ENCODE measurements at regions not wholly inside any gene's neighbourhood (a gene's known extent, or its start where the extent isn't known, plus 50 kb on each side); places are given as distances from the start of the nearest gene placed in this dataset.
"Not testable (repeated sequence)": the region's sequence is repeated elsewhere in the genome, so short reads cannot be mapped to it uniquely, and the experiment has no call there.

DNA sequence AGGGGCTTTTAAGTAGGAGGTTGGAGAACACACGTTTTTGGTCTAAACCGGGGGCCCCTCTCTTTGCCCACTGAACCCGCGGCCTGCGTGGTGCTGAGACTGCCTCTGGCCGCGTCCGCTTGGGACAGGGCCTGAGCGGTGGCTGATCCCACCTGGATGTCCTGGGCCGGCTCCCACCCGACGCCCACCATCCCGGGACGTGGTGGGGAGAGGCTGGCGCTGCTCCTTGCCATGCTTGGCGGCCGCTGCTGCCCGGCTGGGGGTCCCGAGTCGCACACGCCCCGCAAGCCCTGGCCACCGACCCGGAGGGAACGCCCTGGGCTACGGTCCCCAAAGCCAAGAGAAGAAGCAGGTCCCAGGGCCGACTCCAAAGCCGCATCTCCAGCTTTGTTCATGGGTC, 130.1 kb downstream of the POTEM start:
- not testable (repeated sequence) for DNase-seq (ENCODE audit: low spot score); H3K36me3 Mint-ChIP-seq (ENCODE audit: low read depth); H3K4me1 Mint-ChIP-seq (ENCODE audit: low read depth); H3K4me3 Mint-ChIP-seq; H3K9me3 Mint-ChIP-seq; H3K27ac Mint-ChIP-seq; H3K27me3 Mint-ChIP-seq (ENCODE audit: low read depth)

DNA sequence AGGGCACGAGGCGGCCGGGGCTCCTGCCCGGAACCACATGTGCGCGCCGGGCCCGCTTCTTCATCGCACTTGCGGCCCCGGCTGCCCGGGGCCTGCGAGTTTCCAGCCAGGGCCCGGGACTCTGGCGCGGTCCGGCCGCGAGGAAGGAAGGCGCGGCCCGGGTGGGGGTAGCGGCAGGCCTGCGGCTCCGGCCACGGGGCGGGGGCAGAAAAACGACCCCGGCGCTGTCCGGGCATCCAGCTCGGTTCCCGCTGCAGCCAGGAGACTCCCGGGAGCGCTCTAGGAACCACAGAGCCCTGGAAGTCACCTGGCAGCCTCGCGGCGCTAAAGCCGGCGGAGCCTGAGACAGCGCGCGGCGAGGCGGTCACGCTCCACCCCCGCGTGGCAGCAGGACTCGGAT, 130.5 kb downstream of the POTEM start:
- not testable (repeated sequence) for DNase-seq (ENCODE audit: low spot score); H3K4me3 Mint-ChIP-seq; H3K27me3 Mint-ChIP-seq (ENCODE audit: low read depth); H3K4me1 Mint-ChIP-seq (ENCODE audit: low read depth); H3K36me3 Mint-ChIP-seq (ENCODE audit: low read depth); H3K27ac Mint-ChIP-seq; H3K9me3 Mint-ChIP-seq

DNA sequence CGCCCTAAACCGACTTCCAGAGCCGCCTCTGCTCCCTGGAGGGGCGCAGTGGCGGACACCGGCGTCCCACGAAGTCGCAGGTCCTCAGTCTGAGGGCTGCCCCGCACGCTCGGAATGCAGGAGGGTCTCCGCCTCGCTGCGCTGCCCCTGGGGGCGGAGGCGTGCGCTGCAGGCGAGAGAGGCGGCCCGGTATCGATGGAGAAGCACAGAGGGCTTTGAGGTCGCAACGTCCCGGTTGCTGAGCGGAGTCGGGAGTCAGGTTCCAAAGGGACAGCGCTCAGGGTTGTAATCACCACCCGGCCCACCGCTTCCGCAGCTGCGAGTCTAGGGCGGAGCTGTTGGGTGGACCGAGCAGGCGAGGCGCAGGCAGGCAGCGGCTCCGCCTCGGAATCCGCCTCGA, 131.0 kb downstream of the POTEM start:
- not testable (repeated sequence) for H3K9me3 Mint-ChIP-seq; H3K36me3 Mint-ChIP-seq (ENCODE audit: low read depth); H3K4me3 Mint-ChIP-seq; DNase-seq (ENCODE audit: low spot score); H3K4me1 Mint-ChIP-seq (ENCODE audit: low read depth); H3K27ac Mint-ChIP-seq; H3K27me3 Mint-ChIP-seq (ENCODE audit: low read depth)

DNA sequence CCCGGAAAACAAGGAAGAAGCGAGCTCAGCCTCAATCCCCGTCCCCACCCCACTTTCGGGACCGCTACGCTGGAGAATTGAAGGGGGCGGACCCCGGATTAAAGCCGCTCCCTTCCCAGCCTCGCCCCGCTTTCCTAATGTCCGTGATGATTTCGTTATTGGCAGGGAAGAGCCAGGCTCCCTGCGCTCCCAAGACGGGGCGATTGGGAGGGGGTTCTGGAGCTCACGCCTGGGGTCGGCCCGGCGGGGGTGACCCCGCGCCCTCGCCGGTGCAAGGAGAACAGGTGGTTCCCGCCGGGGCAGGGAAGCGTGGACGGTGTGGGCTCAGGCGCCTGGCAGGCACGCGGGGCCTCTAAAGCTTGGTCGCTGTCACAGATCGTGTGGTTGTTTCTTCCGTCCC, 131.5 kb downstream of the POTEM start:
- H3K27me3 Mint-ChIP-seq (ENCODE audit: low read depth); H3K4me1 Mint-ChIP-seq (ENCODE audit: low read depth); H3K4me3 Mint-ChIP-seq; H3K36me3 Mint-ChIP-seq (ENCODE audit: low read depth); H3K9me3 Mint-ChIP-seq; H3K27ac Mint-ChIP-seq: not testable (repeated sequence)
- peak; percentile 3 for DNase-seq (ENCODE audit: low spot score)

DNA sequence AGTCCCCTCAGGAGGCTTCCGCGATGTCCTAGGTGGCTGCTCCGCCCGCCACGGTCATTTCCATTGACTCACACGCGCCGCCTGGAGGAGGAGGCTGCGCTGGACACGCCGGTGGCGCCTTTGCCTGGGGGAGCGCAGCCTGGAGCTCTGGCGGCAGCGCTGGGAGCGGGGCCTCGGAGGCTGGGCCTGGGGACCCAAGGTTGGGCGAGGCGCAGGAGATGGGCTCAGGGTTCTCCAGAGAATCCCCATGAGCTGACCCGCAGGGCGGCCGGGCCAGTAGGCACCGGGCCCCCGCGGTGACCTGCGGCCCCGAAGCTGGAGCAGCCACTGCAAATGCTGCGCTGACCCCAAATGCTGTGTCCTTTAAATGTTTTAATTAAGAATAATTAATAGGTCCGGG, 132.1 kb downstream of the POTEM start:
- H3K9me3 Mint-ChIP-seq; H3K27me3 Mint-ChIP-seq (ENCODE audit: low read depth); H3K4me1 Mint-ChIP-seq (ENCODE audit: low read depth); H3K36me3 Mint-ChIP-seq (ENCODE audit: low read depth); DNase-seq (ENCODE audit: low spot score); H3K27ac Mint-ChIP-seq; H3K4me3 Mint-ChIP-seq: not testable (repeated sequence)

DNA sequence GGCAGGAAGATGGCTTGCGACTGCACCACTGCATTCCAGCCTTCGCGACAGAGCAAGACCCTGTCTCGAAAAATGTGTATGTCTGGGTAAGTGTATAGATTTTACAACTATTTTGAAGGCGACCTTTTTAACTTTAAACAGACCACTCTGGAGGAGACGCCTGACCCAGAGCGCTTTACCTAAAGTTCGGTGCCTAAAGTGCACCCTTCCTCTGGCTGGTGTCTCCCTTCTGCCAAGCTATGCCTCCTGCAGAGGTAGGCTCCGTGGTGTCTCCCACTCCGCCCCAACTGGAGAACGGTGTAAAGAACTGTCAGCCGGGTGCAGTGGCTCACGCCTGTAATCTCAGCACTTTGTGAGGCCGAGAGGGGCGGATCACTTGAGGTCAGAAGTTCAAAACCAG, 132.7 kb downstream of the POTEM start:
- H3K27me3 Mint-ChIP-seq (ENCODE audit: low read depth); DNase-seq (ENCODE audit: low spot score); H3K9me3 Mint-ChIP-seq; H3K4me3 Mint-ChIP-seq; H3K4me1 Mint-ChIP-seq (ENCODE audit: low read depth); H3K27ac Mint-ChIP-seq; H3K36me3 Mint-ChIP-seq (ENCODE audit: low read depth): not testable (repeated sequence)

DNA sequence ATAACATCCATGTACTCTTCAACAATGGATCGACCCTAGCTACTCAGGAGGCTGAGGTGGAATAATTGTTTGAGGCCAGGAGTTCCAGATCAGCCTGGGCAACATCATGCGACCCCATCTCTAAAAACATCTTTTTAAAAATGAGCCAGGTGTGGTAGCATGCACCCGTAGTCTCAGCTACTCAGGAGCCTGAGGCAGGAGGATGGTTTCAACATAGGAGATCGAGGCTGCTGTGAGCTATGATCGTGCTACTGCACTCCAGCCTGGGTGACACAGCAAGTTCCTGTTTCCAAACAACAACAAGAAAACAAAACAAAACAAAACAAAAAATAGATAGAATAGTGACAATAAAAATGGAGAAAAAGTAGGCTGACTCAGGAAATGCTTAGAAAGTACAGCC, 138.3 kb downstream of the POTEM start:
- not testable (repeated sequence) for H3K27ac Mint-ChIP-seq; H3K27me3 Mint-ChIP-seq (ENCODE audit: low read depth); H3K4me1 Mint-ChIP-seq (ENCODE audit: low read depth); H3K36me3 Mint-ChIP-seq (ENCODE audit: low read depth); H3K9me3 Mint-ChIP-seq; DNase-seq (ENCODE audit: low spot score); H3K4me3 Mint-ChIP-seq

DNA sequence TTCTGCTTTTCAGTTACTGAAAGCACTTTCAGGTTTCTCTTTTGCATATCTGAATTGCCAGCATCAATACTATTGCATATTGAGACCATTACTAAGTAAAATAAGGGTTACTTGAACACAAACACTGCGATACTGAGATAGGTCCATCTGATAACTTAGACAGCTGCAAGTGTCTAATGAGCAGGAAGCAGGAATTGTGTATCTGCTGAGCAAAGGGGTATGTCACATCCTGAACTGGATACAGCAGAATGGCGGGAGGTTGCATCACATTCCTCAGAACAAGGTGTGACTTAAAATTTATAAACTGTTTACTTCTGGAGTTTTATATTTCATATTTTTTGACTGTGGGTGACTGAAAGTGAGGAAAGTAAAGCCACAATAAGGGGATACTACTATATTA, 142.7 kb downstream of the POTEM start:
- H3K27me3 Mint-ChIP-seq (ENCODE audit: low read depth); H3K9me3 Mint-ChIP-seq; H3K4me1 Mint-ChIP-seq (ENCODE audit: low read depth); H3K4me3 Mint-ChIP-seq; H3K36me3 Mint-ChIP-seq (ENCODE audit: low read depth); H3K27ac Mint-ChIP-seq; DNase-seq (ENCODE audit: low spot score): not testable (repeated sequence)

DNA sequence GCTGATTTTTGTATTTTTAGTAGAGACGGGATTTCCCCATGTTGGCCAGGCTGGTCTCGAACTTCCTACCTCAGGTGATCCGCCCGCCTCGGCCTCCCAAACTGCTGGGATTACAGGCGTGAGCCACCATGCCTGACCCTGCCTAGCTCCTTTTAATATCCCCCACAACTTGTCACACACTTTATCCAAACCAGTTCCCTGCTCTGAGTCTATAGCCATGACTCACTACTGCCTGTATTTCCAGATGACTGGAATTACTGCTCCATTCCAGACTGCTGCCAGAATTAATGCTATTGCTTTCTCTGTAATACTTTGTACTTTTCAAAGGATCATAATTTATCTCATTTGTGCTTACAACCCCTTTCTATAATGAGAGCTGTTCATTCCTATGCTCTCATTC, 153.1 kb downstream of the POTEM start:
- not testable (repeated sequence) for H3K36me3 Mint-ChIP-seq (ENCODE audit: low read depth)

DNA sequence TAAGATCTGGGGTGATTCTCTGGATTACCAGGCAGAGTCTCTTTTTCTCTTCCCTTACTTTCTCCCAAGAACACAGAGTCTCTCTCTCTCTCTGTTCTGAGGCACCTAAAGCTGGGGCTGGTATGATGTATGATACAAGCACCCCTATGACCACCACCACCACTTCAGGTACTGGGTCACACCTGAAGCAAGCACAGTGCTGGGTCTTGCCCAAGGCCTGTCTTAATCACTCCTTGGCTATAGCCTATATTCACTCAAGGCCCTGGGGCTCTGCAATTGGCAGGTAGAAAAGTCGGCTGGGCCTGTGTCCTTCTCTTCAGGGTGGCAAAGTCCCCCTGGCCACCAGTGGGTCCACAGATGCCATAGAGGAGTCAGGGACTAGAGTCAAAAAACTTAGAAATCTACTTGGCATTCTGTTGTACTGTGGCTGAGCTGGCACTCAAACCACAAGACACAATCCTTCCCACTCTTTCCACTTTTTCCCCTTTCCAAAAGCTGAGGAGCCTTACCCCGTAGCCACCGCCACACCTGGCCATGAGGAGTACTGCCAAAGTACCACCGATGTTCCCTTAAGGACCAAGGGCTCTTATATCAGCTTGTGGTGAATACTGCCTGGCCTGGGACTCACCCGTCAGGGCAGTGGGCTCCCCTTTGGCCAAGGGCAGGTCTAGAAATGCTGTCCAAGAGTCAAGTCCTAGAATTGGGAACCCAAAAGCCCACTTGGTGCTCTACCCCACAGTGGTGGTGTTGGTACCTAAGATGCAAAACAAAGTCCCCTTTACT, 159.2 kb downstream of the POTEM start:
- H3K9me3 Mint-ChIP-seq; DNase-seq (ENCODE audit: low spot score); H3K27ac Mint-ChIP-seq; H3K36me3 Mint-ChIP-seq (ENCODE audit: low read depth); H3K4me1 Mint-ChIP-seq (ENCODE audit: low read depth); H3K27me3 Mint-ChIP-seq (ENCODE audit: low read depth); H3K4me3 Mint-ChIP-seq: not testable (repeated sequence)

More for the DNA sequence above, 153.1 kb downstream of the POTEM start:
- H3K27me3 Mint-ChIP-seq (ENCODE audit: low read depth); H3K27ac Mint-ChIP-seq; H3K4me1 Mint-ChIP-seq (ENCODE audit: low read depth); H3K4me3 Mint-ChIP-seq; H3K9me3 Mint-ChIP-seq; DNase-seq (ENCODE audit: low spot score): not testable (repeated sequence)

DNA sequence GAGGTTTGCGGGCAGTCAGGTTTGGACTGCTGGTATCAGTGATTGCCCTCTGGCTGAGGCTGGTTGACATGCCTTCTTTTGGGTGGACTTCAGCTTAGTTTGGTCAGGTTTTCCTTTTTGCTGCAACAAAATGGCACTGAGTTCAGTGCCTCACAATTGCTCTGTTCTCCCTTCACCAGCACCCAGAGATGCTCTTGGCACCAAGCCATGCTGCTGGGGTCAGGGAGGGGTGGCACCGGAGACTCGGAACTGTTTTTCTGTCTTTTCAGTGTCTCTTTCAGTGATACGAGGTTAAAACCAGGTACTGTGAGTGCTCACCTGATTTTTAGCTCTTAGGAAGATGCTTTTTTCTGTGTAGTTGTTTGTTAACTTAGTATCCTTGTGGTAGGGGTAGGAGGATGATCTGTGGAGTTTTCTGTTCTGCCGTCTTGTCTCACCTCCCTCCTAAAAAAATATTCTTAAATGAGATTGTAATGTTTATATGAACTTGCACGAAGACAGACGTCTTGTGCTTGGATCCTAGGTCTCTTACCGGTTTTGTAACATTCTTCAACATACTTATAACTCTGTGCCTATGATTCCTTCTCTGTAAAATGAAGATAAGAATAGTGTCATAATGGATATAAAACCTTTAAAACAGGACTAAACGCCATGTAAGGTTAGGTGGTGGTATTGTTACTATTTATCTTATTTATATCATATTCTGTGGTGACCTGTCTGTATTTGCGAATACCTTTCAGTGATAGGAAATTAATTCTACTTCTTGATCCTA, 160.6 kb downstream of the POTEM start:
- H3K36me3 Mint-ChIP-seq (ENCODE audit: low read depth); H3K9me3 Mint-ChIP-seq; DNase-seq (ENCODE audit: low spot score); H3K27ac Mint-ChIP-seq; H3K4me1 Mint-ChIP-seq (ENCODE audit: low read depth); H3K4me3 Mint-ChIP-seq; H3K27me3 Mint-ChIP-seq (ENCODE audit: low read depth): not testable (repeated sequence)

DNA sequence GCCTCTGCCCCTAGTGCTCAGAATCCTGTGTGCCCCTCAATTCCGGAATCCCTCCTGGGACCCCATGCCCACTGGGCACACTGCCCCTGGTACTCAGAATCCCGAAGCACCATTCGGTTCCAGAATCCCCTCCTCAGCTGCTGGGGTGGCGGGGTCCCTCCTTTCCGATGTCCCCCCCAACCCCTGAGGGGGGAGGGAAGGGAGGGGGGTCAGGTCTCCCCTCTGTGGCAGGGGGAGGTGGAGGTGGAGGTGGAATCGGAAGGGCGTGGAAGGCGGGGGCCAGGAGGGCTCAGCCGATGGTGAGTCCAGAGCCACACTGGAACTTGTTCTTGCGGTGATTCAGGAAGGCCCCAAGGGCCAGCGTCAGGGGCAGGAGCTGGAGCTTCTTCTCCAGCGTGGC, 164.3 kb downstream of the POTEM start:
- not testable (repeated sequence) for H3K4me1 Mint-ChIP-seq (ENCODE audit: low read depth); H3K9me3 Mint-ChIP-seq; H3K36me3 Mint-ChIP-seq (ENCODE audit: low read depth); H3K4me3 Mint-ChIP-seq; DNase-seq (ENCODE audit: low spot score); H3K27ac Mint-ChIP-seq; H3K27me3 Mint-ChIP-seq (ENCODE audit: low read depth)

DNA sequence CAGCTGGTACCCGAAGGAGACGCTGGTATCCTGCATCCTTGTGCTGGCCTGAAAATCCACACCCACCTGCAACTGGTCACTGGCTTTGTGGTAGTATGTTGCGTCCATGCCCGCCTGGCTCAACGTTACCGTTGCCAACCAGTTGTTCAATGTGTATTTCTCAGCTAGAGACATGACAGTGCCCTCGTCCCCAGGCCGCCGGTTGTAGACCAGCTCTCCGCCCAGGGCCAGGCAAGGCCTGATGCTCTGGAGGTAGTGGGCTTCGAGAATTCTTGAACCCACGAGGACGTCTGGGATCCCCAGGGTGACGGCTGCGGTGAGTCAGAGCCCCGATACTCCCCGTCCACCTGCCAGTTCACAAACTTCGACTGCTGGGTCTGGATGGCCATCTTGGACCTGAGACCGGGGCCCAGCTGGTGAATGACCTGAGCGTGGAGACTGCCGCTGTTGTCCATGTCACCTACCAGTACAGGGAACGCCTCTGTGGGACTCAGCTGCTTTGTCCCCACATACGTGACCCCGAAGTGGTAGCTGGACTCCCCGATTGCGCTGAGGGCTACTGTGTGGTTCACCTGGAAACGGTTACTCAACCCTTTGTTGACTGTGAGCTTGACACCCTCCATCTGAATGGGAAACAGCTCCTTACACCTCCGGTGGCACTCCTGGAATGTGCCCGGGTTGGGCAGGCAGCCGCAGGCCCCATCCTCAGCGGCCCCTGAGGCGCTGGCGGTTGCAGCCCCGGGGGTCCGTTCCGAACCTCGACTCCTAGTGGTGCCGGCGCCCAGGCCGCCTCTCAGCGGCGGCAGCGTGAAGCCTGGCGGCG, 165.0 kb downstream of the POTEM start:
- H3K27me3 Mint-ChIP-seq (ENCODE audit: low read depth): not testable (repeated sequence)

DNA sequence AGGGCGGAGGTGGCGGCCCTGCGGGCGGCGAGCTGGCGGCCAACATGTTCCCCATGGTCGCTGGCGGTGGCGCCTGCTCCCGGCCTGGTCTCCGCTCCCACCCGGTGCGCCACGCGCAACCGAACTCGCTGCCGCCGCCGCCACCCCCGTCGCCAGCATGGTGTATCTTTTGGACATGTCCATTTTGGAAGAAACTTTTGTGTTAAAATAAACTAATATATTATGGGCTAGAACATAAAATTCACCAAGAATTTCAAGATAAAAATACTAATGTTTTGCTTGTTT, 165.5 kb downstream of the POTEM start:
- not testable (repeated sequence) for H3K4me1 Mint-ChIP-seq (ENCODE audit: low read depth); H3K36me3 Mint-ChIP-seq (ENCODE audit: low read depth); H3K27me3 Mint-ChIP-seq (ENCODE audit: low read depth); DNase-seq (ENCODE audit: low spot score); H3K4me3 Mint-ChIP-seq; H3K27ac Mint-ChIP-seq; H3K9me3 Mint-ChIP-seq

More for the DNA sequence above, 165.0 kb downstream of the POTEM start:
- H3K27ac Mint-ChIP-seq; DNase-seq (ENCODE audit: low spot score); H3K4me3 Mint-ChIP-seq; H3K4me1 Mint-ChIP-seq (ENCODE audit: low read depth); H3K9me3 Mint-ChIP-seq; H3K36me3 Mint-ChIP-seq (ENCODE audit: low read depth): not testable (repeated sequence)

All from T-helper 2 cell treated with Interferon-gamma antibody and Interleukin-4, amounts not matched to agents 5 μg/mL and 100 μg/mL, for 36 hours (primary cell).